NCI-H524 treated with DMSO at 0.1 percent for 48 hours (cell line): ENCODE measurements at regions not wholly inside any gene's neighbourhood (a gene's known extent, or its start where the extent isn't known, plus 50 kb on each side); places are given as distances from the start of the nearest gene placed in this dataset.

Experiments used
- DNase-seq: peaks from one replicate; lab custom pipeline; 2025; lab: John Stamatoyannopoulos, UW

DNA sequence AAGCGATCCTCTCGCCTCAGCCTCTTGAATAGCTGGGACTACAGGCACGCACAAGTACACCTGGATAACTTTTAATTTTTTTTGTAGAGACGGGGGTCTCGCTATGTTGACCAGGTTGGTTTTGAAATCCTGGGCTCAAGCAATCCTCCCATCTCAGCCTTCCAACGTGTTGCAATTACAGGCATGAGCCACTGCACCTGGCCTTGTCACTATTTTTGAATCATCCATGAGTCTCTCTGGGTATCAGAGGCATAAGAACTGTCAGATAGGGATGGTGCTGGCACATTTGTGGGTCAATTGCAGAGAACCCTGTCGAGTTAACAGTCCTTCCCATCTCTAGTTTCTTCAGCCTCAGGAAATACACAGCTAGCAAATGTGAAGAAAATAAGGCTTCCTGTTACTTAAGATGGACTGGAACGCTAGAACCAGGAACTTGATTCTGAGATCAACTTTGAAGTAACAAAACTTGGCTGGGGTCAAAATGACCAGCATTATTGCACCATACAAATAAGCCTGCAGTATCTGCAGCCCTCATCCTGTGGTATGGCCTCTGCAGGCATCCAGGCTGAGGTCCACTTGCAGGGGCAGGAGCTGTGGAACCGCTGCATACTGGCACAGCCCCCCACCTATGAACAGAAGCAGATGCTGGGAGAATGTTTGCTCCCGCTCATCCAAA is 124.3 kb upstream of the GADD45A start:
- DNase-seq: no peak

DNA sequence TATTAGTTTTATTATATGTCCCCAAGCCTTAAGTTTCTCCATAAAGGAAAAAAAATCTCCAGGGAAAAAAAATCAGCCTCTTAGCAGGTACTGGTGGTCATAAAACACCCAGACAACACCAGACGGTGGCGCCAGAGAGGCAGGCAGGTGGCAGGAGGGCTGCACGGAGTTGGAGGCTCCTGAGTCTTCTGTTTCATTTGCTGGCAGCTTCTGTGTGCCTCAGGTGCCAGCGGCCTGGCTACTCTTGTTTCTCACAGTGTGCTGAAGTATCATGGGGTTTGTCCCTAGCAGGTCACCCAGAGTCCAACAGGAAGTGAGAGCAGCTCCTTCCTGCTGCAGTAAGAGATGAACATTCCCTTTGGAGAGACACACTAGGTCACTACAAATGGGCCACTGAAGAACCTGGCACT is 123.3 kb upstream of the GADD45A start:
- DNase-seq: no peak

DNA sequence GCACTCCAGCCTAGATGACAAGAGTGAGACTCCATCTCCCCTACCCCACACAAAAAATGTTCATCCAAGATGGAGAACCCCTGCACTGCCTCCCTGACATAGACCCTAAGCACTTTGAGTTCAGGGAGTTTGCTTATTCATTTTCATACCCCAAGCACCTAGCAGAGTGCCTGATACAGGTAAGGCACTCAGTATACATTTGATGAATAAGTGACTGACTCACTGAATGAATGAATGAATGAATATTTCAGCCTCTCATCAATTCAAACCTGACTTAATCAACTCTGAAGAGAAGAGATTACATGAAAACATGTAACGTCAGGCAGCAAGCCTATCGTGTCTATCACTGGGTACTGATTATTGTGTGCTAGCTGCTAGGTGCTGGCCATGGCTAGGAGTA is 121.3 kb upstream of the GADD45A start:
- DNase-seq: no peak

DNA sequence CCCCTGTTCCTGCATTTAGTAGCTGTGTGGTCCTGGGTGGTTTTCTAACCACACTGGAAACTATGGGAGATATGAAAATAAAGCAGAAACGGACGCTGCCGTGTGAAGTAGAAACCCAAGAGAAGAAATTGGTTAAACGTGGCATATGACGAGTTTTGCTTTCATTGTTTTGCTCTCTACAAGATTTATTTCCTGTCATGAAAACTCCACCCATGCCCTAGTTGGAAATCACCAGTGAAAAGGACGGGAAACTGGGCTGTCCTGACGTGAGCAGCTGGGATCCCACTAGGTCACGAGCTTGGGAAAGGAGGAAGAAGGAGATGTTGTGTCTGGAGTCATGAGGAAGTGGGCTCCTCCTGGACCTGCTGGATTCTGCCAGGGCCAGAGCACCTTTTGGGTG is 120.8 kb upstream of the GADD45A start:
- no peak for DNase-seq

DNA sequence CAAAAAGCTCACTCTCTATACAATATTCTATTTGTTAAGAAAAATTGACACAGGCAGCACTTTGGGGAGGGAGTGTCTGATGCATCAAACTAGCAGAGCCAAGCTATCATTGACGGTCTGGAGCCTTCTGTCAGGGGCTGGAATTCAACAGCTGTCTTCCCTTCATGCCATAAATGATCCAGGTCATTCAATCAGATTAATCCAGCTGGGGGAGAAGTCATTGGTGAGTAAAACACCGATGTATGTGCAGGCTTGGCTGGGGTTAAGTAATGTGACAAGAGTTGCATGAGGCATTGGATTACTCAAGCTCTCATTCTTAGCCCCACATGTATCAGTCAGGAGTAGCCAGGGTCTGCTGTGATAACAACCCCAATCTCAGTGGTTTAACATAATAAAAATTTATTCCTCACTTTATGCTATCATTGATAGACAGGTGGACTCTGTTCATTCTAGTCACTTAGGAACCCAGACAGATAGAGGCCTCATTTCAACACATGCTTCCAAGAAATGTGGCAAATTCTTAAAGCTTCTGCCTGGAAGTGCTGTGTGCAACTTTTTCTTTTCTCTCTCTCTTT is 118.1 kb upstream of the GADD45A start:
- DNase-seq: peak; percentile 71

DNA sequence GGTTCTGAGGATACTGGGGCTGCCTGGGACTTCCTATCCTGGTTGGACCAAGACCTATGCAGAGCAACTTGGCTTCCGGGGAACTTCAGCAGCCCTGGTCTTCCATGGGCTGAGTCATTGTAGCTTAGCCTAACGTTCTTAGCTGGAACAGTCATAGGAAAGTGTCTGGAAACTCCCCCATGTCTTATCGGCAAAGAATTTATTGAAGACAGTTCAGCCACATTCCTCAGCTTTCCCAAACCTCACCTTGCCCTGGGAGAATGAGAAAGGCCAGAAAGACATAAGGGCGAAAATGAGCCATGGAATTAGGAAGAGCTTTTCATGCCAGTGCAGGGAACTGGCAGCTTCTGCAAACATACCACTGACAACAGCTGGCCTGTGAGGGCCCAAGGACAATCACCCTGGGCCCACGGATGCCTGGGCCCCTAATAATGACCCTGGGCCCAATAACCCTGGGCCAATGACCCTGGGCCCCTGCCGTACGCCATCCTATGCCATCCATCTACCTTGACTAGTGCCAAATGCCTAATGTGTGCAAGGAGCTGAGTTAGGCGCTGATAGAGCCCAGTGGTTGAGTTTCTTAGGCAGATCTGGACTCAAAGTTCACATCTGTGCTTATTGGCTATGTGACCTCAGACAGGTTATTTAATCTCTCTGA is 114.4 kb upstream of the GADD45A start:
- DNase-seq: no peak

DNA sequence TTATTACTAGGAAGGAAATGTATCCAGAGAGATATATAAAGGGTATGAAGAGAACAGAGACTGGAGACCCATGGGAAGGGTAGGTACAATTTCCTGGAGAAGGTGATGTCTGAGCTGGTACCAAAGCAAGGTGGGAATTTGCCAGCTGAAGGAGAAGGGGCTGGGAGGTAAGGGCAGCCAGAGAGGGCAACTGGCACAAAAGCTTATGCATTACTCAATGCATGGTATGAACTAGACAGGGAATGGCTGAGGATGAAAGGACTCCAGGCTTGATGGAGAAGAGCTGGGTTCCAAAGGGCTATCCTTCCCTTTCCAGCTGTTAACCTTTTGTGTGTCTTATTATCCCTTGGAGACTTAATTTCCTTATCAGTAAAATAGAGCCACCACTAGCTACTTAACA is 113.6 kb upstream of the GADD45A start:
- DNase-seq: no peak

DNA sequence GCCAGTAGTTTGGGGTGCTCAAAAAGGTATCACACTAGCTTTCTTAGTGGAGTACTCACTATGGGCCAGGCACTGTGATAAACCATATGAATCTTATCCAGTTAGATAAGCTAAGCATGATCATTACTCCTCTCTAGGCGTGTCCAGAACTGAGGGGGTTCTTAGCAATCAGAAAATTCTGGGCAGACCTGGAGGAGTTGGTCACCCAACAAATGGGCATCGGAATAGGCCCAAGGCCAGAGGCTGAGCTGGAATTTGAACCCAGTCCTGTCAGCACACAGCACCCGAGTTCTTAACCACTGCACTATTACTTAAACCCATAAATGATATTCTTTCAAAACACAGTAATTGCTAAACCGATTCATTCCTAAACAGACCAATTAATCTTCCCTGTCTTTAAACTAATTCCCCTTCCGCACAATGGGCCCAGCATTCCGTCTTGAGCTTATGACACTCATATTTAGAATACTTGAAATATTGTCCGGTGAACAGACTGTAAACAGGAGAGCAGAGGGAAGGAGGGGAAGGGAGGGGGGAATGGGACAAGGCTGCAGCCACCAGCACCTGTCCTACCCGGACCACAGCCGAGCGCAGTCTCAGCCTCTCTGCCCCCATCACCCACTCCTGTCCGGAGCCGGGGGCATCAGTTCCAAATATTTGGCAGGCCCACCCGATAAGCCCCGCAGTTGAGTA is 113.0 kb upstream of the GADD45A start:
- no peak for DNase-seq

DNA sequence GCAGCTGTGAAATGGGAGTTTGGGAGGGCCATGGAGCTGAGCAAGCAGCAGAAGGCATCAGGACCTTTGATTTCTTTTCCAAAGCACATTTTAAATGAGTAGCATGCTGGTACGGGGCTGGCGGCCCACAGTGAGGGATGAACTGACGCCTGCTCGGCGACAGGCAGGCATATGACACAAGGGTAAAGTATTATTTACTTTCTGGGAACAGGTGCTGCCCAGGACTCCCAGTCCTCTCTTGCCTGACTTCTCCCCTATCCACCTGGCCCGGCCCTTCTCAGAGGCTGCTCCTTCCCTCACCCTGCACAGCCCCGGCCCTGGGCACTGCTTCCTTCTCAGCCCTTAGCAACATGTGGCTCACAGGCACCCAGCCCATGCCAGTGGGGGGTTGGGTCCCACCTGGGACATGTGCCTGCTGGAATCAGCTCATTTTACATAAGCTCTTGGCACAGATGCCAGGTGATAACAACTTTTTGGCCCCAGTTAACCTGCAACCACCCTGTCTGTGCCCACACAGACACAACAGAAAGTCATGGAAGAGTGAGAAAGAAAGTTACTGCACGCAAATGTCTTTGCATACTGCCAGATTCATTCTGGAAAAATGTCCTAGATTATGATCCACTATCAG is 112.3 kb upstream of the GADD45A start:
- no peak for DNase-seq

DNA sequence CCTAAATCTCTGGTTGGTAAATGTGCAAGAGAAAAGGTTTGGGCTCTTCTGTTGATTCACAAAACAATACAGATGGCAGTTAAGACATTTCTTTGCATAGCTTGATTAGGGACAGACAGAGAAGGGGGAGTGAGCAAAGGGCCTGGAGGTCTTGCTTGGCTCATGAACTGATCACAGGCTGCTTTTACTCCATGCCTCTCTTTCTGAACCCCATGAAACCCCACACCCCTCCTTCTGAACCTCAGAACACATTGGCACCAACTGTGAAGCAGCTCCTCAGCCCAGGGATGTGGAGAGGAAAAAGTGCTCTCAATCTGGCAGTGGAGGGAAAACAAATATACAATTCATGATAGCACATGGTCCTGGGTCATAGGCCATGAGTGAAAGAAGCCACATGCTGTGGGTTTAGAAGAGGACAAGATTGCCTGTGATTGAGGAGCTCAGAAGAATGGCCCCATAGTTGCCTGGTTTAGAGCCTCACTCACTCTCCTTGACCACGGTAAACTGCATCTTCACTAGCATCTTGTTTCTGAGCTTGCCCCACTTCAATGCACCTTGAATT is 111.6 kb upstream of the GADD45A start:
- no peak for DNase-seq

DNA sequence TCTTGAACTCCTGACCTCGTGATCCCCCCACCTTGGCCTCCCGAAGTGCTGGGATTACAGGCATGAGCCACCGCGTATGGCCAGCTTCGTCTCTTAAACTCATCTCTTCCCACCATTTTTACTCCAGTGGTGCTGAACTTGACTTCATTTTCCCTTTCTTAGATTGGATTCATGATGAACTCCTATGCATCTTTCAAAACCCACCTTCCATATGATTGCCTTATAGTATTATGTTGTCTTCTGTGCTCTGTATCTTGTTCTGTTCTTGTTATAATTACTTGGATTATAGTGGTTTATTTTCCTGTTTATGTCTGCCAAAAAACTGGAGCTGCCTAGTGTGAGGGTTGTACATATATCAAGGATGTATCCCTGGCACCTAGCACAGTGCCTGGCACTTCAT is 110.8 kb upstream of the GADD45A start:
- DNase-seq: no peak

DNA sequence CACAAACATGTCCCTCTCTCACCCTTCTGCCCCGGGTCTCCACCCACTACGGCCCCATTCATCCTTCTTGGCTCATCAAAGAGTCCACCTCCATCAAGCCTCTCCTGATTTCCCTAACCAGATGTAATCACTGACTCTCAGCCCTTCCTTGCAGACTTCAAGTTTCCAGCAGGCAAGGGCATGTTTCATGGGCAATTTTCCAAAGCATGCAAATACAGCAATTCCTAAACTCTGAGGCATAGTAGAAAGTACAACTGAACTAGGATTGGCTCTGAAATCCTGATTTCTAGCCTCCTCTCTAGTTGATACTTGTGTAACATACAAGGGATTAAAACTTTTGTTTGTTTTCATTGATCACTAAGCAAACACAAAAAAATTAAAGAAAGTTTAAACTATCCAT is 109.1 kb upstream of the GADD45A start:
- DNase-seq: no peak

DNA sequence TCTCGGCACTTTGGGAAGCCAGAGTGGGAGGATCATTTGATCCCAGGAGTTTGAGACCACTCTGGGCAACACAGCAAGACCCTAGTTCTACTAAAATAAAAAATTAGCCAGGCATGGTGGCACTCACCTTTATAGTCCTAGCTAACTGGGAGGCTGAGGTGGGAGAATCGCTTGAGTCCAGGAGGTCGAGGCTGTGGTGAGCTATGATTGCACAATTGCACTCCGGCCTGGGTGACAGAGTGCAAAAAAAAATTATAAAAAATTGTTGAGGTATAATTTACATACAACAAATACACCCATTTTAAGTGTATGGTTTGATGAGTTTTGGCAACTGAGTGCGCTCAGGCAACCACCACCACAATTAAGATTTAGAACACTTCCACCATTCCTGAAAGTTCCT is 108.5 kb upstream of the GADD45A start:
- no peak for DNase-seq

DNA sequence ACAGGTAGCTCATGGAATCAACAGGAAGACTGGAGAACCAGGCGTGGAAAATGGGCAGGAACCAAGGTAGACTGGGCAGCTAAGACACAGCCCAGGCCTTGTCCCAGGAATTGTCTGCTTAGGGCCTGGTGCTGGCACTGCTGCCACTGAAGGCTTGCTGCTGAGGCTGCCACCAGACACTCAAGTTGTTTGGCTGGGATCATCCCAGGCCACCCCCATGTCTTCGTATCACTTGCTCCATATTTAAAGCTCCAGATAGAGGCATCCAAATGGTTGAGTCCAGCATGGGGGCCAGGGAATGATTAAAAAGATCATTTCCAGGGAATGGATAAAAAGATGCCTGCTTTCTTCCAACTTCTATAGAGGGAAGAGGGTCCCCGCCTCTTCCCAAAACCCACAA is 107.4 kb upstream of the GADD45A start:
- no peak for DNase-seq

DNA sequence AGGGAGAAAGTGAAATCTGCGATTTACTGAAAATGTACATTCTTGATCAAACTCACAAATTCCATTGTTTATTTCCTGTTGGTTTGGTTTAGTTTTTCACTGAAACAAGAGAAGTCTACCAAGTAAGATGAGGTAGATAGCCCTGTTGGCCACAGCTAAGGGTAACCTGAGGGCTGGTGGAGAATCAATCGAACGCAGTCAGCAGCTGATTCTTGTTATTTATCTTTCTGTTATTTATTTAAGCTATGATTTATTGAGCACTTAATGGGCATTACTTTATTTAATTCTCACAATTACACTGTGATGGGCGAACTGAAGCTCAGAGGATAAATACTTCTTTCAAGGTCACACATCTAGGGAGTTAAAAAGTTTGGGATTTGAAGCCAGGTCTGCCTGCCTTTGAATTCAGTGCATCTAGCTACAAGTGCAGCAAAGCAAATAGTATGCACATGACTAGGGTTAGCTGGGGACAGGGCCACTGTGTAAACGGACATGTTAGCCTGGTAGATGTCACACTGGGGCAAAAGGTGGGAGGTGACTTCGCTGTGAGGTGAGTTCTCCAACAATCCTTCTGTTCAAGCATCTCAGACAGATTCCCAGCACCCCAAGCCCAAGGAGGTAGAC is 106.5 kb upstream of the GADD45A start:
- no peak for DNase-seq

DNA sequence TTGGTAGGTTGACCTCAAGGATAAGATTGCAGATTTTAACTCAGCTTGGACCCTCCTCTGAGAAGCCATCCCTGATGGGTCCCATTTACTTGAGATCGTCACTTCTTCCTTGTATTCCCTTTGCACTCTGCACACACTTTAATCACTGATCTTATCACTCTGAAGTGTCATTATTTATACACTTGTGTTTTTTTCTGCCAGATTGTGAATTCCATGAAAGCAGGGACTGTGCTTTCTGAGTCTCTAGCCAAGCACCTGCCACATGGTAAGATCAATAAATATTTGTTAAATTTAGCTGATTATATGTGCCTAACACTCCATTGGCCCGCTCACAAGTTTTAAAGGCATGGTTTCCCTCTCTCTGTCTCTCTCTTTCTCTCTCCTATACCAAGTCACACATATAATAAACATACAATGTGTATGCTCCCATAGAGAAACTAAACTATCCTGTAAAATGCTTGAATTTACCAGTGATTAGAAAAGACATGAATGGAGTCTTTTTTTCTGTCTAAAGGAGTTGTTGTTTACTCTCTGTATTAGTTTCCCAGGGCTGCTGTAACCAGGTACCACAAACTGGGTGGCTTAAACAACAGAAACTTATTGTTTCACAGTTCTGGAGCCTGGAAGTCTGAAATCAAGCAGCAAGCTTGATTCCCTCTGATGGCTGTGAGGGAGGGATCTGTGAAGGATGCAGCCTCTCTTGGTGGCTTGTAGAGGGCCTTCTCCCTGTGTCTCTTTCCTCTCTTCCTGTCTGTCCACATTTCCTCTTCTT is 105.2 kb upstream of the GADD45A start:
- DNase-seq: no peak

DNA sequence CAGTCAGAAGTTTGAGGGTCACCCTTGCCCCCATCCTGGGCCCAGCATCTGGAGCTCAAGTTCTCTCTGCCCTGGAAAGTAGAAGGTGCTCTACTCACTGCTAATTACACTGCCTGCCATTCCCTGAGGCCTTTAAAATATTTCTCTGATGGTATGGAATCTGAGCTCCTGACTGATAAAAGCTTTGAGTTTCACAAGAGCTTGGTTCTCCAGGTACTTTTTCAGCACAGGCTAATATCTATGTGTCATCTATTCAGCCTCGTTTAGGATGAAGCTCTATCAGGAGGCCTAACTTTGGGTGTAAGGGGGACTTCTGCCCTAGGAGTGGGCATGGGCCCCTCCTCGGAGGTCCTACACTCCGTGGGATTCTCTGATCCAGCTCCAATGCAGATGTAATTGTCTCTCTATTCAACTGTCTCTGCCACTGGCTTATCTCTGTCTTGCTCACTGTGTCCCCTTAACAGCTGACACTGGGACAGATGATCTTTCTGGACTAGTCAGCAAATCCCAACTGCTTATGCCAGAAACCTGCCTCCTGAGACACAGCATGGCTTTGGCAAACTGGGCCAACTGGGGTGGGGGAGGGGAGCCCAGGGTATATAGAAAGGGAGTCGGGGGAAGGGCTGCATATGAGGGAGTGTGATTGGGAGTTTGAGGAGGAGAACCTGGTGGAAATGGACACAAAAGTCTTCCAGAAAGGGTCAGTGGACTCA is 104.2 kb upstream of the GADD45A start:
- no peak for DNase-seq

DNA sequence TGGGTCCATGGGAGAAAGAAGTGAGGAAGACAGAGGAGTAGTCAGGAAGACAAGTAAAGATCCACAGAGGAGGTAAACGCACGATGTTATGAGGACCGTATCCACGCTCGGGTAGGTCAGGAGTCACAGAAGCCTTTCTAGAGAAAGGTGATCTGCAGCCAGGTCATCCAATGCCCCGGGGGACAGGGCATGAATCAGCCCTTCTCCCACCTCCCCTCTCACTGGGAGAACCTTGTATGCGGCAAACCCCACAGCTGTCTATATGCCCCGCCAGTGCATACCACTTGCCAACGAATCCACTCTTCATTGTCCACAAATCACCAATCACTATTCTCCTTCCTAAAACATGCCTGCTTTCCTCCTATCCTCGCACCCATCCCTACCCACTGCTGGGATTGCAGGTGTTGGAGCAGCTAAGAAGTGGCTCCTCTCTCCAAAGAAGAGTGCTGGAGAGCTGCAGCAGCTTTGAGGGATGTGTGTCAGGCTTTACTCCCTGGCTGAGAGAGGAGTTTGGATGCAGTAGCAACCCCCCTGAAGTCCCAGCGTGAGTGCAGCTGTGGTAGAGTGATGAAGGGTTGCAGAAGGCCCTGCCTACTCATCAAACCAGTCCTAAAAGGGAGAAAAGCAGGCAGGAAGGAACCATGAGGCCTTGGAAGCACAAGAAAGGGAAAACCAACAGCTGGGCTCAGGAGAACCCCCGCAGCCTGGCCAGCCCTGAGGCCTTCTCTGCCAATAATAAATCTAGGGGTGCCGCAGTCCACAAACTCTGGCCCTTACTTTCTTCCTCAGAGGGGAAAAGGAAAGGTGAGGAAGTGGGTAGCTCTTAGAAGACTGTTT is 102.2 kb upstream of the GADD45A start:
- no peak for DNase-seq

DNA sequence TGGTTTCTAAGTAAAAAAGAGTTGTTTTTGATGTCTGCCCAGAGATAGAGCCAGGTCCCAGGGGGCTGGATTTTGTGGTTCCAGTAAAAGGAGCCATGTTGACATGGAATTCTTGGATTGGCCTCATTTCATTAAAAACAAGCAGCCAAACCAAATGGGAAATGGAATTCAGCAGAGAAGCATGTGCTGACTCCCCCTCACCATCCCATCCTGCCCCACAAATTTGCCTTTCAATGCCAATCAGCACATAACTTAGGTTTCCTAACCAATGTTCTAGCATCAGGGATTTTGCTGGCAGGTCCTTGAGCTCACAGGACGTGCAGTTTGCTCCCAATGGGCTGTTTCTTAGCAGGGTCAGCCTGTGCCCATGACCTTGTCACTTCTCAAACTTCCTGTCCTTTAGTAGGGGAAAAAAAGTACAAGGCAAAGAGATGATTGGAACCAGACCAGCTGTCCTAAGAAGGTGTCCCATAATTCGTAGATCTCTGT is 101.5 kb upstream of the GADD45A start:
- no peak for DNase-seq
